Endothelial cell of umbilical vein (primary cell): ENCODE measurements at regions not wholly inside any gene's neighbourhood (a gene's known extent, or its start where the extent isn't known, plus 50 kb on each side); places are given as distances from the start of the nearest gene placed in this dataset.

Experiments
- BruUV-seq: library from RNA; stranded (reverse); fragments of 400-500 nt; replicated peaks from 2 replicates; lab custom pipeline; 2021; lab: Mats Ljungman, UMichigan
- CTCF ChIA-PET: fragments of 300-600, 350-600 bp; sonication (Branson Sonifier 250); formaldehyde crosslinking; loops from one replicate; lab custom pipeline; 2021; ENCODE audit warnings: antibody characterized with exemption, inconsistent platforms; lab: Charles Lee
- POLR2A ChIA-PET: fragments of 300-600, 350-600 bp; sonication (Branson Sonifier 250); formaldehyde crosslinking; loops from one replicate; lab custom pipeline; 2021; ENCODE audit warnings: antibody characterized with exemption, inconsistent platforms; lab: Charles Lee
- DNase-seq: peaks from one replicate; pipeline ENCODE4 v3.0.0-alpha.2; 2011; ENCODE audit warnings: low read depth, low spot score
- FAIRE-seq: peaks from 2 replicates; lab custom pipeline; 2011; peaks lifted over from hg19 to GRCh38; lab: Jason Lieb, UNC
- H2AFZ ChIP-seq: 2 replicates; pipeline ENCODE4 v1.6.0; 2012; ENCODE audit warnings: low read depth, low read length, control low read depth, inconsistent platforms
- H3K27ac ChIP-seq: 2 replicates; pipeline ENCODE4 v1.5.1; 2011; ENCODE audit warnings: low read depth, mild to moderate bottlenecking, control low read depth, low read length, moderate library complexity; ENCODE audit not compliant: insufficient read depth
- H3K27me3 ChIP-seq, 2 experiments: 2 replicates each; pipeline versions ENCODE4 v1.6.0 to v1.6.1; 2011; ENCODE audit warnings: low read length in 2 of 2, mixed read lengths in 1 of 2; ENCODE audit not compliant: control insufficient read depth in 2 of 2, insufficient read depth in 2 of 2
- H3K36me3 ChIP-seq, 2 experiments: 2 replicates in 1 of 2; 3 replicates in 1 of 2; pipeline ENCODE4 v1.5.1; 2011; ENCODE audit warnings: low read length in 2 of 2, mild to moderate bottlenecking in 1 of 2, moderate library complexity in 1 of 2; ENCODE audit not compliant: control insufficient read depth in 2 of 2, insufficient read depth in 2 of 2; ENCODE audit errors: extremely low read depth in 1 of 2
- H3K4me1 ChIP-seq: 3 replicates; pipeline ENCODE4 v1.5.1; 2011; ENCODE audit warnings: mild to moderate bottlenecking, low read length; ENCODE audit not compliant: control insufficient read depth, insufficient read depth; ENCODE audit errors: extremely low read depth
- H3K4me2 ChIP-seq: 2 replicates; pipeline ENCODE4 v1.6.1; 2011; ENCODE audit warnings: low read length, control low read depth, mixed read lengths; ENCODE audit not compliant: insufficient read depth
- H3K4me3 ChIP-seq, 3 experiments: fragments of 200-600 bp in 1 of 3; sonication (generic), shearing (Covaris generic) in 1 of 3; replicated peaks in 1 of 3; 2 replicates each; pipeline ENCODE4 v1.5.1; 2011 to 2016; ENCODE audit warnings: control low read depth in 3 of 3, low read length in 3 of 3, mild to moderate bottlenecking in 2 of 3, inconsistent platforms in 1 of 3, low read depth in 1 of 3, moderate library complexity in 1 of 3; ENCODE audit not compliant: insufficient read depth in 1 of 3
- H3K79me2 ChIP-seq: 2 replicates; pipeline ENCODE4 v1.6.0; 2012; ENCODE audit warnings: low read length, inconsistent platforms; ENCODE audit not compliant: control insufficient read depth, insufficient read depth
- H3K9ac ChIP-seq: replicated peaks from 2 replicates; pipeline ENCODE3; 2011; ENCODE audit warnings: low read length, control low read depth; ENCODE audit not compliant: insufficient read depth; ENCODE audit errors: extremely low read depth
- H3K9me1 ChIP-seq: replicated peaks from 3 replicates; pipeline ENCODE4 v1.6.0; 2011; ENCODE audit warnings: mild to moderate bottlenecking, low read length; ENCODE audit not compliant: control insufficient read depth, insufficient read depth; ENCODE audit errors: extremely low read depth
- H3K9me3 ChIP-seq: replicated peaks from 2 replicates; pipeline ENCODE4 v1.5.1; 2012; ENCODE audit warnings: low read length, inconsistent platforms; ENCODE audit not compliant: control insufficient read depth, insufficient read depth
- H4K20me1 ChIP-seq: replicated peaks from 2 replicates; pipeline ENCODE3; 2011; ENCODE audit warnings: mild to moderate bottlenecking, low read length; ENCODE audit not compliant: control insufficient read depth, insufficient read depth; ENCODE audit errors: extremely low read depth
- CTCF ChIP-seq, 2 donors: IDR thresholded peaks; 1 replicate in 1 of 2; 2 replicates in 1 of 2; pipeline ENCODE4 v1.5.1; 2011; ENCODE audit warnings: low read length in 2 of 2, mild to moderate bottlenecking in 2 of 2, moderate library complexity in 2 of 2, control low read depth in 1 of 2, inconsistent platforms in 1 of 2, low read depth in 1 of 2; ENCODE audit not compliant: insufficient read depth in 1 of 2; ENCODE audit errors: extremely low read depth in 1 of 2
- EZH2 ChIP-seq: IDR thresholded peaks from 2 replicates; pipeline ENCODE4 v1.6.1; 2012; ENCODE audit warnings: borderline replicate concordance, low read depth, mild to moderate bottlenecking, moderate library complexity, low read length, inconsistent platforms; ENCODE audit not compliant: severe bottlenecking
- FOS ChIP-seq: IDR thresholded peaks from 2 replicates; pipeline ENCODE4 v1.6.1; 2011; ENCODE audit warnings: mild to moderate bottlenecking, low read length, moderate library complexity, borderline replicate concordance; ENCODE audit not compliant: insufficient read depth
- GATA2 ChIP-seq: IDR thresholded peaks from 2 replicates; pipeline ENCODE4 v1.7.0; 2011; ENCODE audit warnings: low read depth, mild to moderate bottlenecking, moderate library complexity, mixed read lengths, low read length; ENCODE audit not compliant: insufficient read length, insufficient read depth
- JUN ChIP-seq: IDR thresholded peaks from 2 replicates; pipeline ENCODE4 v1.6.1; 2011; ENCODE audit warnings: borderline replicate concordance, low read depth; ENCODE audit not compliant: insufficient read length, insufficient read depth
- MYC ChIP-seq: IDR thresholded peaks from one replicate; pipeline ENCODE4 v1.6.1; 2011; ENCODE audit warnings: mild to moderate bottlenecking, low read depth, low read length
- POLR2A ChIP-seq: IDR thresholded peaks from 2 replicates; pipeline ENCODE4 v1.6.1; 2012; ENCODE audit warnings: low read depth, mild to moderate bottlenecking, control low read depth, low read length
- POLR2AphosphoS5 ChIP-seq: IDR thresholded peaks from 2 replicates; pipeline ENCODE4 v1.6.1; 2012; ENCODE audit warnings: low read depth, mild to moderate bottlenecking, control low read depth, low read length, moderate library complexity; ENCODE audit not compliant: insufficient read depth
- dilution Hi-C: fragments of 300-500 bp; cut with MboI; formaldehyde crosslinking; loops from one replicate; pipeline ENCODE4 v1.15.0; 2019; ENCODE audit warnings: low sequenced_read_pairs; ENCODE audit not compliant: extremely low pct_ligation_motif_present
- intact Hi-C: fragments of 100-400 bp; cut with micrococcal nuclease; formaldehyde crosslinking; loops from one replicate; pipeline ENCODE4 v1.10.0; 2022
- TF ChIP-seq, protein P1 (sequence below): IDR thresholded peaks from 2 replicates; pipeline ENCODE4 v1.6.1; 2011; ENCODE audit not compliant: insufficient read depth, insufficient read length

- POLR2A ChIA-PET = no interaction called here
- CTCF ChIA-PET = no interaction called here
- dilution Hi-C loops = no loop called here
- DNase-seq (no peak), FAIRE-seq (no peak)
- H3K4me1 ChIP-seq = no peaks in the 10 kb centered on the region
- no peak for TF ChIP-seq MYC
- no peak for TF ChIP-seq JUN
- no peak for TF ChIP-seq POLR2AphosphoS5
- no peak for TF ChIP-seq GATA2
- TF ChIP-seq EZH2 = no peak
- TF ChIP-seq POLR2A = no peak
- no peak for TF ChIP-seq FOS
- TF ChIP-seq, protein P1, sequence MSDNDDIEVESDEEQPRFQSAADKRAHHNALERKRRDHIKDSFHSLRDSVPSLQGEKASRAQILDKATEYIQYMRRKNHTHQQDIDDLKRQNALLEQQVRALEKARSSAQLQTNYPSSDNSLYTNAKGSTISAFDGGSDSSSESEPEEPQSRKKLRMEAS = no peak
- no peak for TF ChIP-seq CTCF (IDR thresholded peaks at IDR 0.05; ENCODE audit: extremely low read depth in 1 of 2, insufficient read depth in 1 of 2, low read depth in 1 of 2, low read length in 2 of 2)
- H3K9me3 ChIP-seq = peaks cover 12% of the 10 kb centered on the region
- H3K27me3 ChIP-seq = no peaks in the 10 kb centered on the region
- H4K20me1 ChIP-seq = no peaks in the 10 kb centered on the region
- H3K9me1 ChIP-seq = no peaks in the 10 kb centered on the region
- H3K36me3 ChIP-seq = no peaks in the 10 kb centered on the region
- no peak overlapping the region for H3K9ac ChIP-seq
- H3K27ac ChIP-seq = no peak overlapping the region
- no peak overlapping the region for H3K4me3 ChIP-seq
- intact Hi-C loops = no loop called here
- no peak overlapping the region for H3K4me2 ChIP-seq
- no peaks in the 10 kb centered on the region for H3K79me2 ChIP-seq
- H2AFZ ChIP-seq = no peak overlapping the region
- no TSS peak for BruUV-seq
These were observed 1147.8 kb downstream of the BRD1 start for GRCh38 chr22:48679656-48680555.
